ENCODE measurements at regions not wholly inside any gene's neighbourhood (a gene's known extent, or its start where the extent isn't known, plus 50 kb on each side); places are given as distances from the start of the nearest gene placed in this dataset.

DNA sequence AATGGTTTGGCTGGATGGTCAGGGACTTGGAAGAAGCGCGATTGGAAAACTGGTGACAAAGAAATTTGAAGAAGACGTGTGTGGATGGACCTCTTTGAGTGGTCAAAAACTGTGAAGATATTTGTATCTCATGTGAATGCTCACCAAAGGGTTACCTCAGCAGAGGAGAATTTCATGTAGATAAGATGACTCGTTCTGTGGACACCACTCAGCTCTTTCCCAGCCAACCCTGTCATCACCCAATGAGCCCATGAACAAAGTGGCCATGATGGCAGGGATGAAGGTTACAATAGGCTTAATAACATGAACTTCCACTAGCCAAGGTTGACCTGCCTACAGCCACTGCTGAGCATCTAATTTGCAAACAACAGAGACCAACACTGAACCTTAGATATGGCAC lies 248.3 kb downstream of the KCNE4 start:
- ATAC-seq (ENCODE audit: low read depth): no peak
- Histone ChIP-seq H4K5ac (ENCODE audit: low read depth, low read length) (no peak overlapping the region), H3K36me3 (ENCODE audit: control insufficient read depth, insufficient read depth, low read length) (no peaks in the 10 kb centered on the region), H3K18ac (ENCODE audit: low read depth, low read length) (no peak overlapping the region), H2BK20ac (ENCODE audit: low read depth, low read length) (no peak overlapping the region), H3K9me3 (ENCODE audit: control insufficient read depth, insufficient read depth, low read length) (no peaks in the 10 kb centered on the region), H3K27ac (ENCODE audit: insufficient read depth, low read length) (no peak overlapping the region), H3K27me3 (ENCODE audit: control insufficient read depth, insufficient read depth, low read length) (no peaks in the 10 kb centered on the region), H3K23ac (ENCODE audit: low read depth, low read length) (no peak overlapping the region), H2AK5ac (ENCODE audit: low read depth, low read length) (no peak overlapping the region), H3K4me2 (ENCODE audit: low read depth, low read length) (no peak overlapping the region), H2BK15ac (ENCODE audit: low read depth, low read length) (no peak overlapping the region), H4K8ac (ENCODE audit: low read depth in 2 of 2, low read length in 2 of 2) (no peak overlapping the region), H2AK9ac (replicated peaks; ENCODE audit: low read depth, low read length, poor library complexity) (no peak overlapping the region), H4K20me1 (ENCODE audit: insufficient read depth, low read length) (no peaks in the 10 kb centered on the region), H4K91ac (ENCODE audit: insufficient read depth, low read depth, low read length) (no peak overlapping the region), H2AFZ (replicated peaks; ENCODE audit: low read length, poor library complexity) (no peak overlapping the region), H3K14ac (replicated peaks; ENCODE audit: low read depth, low read length) (no peak overlapping the region), H3K9me1 (ENCODE audit: insufficient read depth, low read length) (no peaks in the 10 kb centered on the region), H2BK5ac (ENCODE audit: low read depth, low read length, poor library complexity, severe bottlenecking) (no peak overlapping the region), H3K4ac (ENCODE audit: low read depth, low read length) (no peak overlapping the region), H3K4me1 (ENCODE audit: control insufficient read depth, insufficient read depth, low read length) (no peaks in the 10 kb centered on the region), H3K56ac (ENCODE audit: extremely low read depth, insufficient read depth, low read length) (no peak overlapping the region), H3K4me3 (ENCODE audit: insufficient read depth, low read depth, low read length) (no peak overlapping the region), H3K79me1 (ENCODE audit: low read depth in 1 of 2, low read length in 2 of 2) (no peaks in the 10 kb centered on the region), H2BK120ac (ENCODE audit: low read depth, low read length) (no peak overlapping the region), H3K9ac (ENCODE audit: low read depth, low read length) (no peak overlapping the region)
- no TSS peak for BruUV-seq (replicated peaks)
- TF ChIP-seq MAFK (IDR thresholded peaks at IDR 0.05; ENCODE audit: low read depth, low read length) (no peak), MAZ (IDR thresholded peaks at IDR 0.05; ENCODE audit: borderline replicate concordance, low read depth, low read length) (no peak), MXI1 (IDR thresholded peaks at IDR 0.05; ENCODE audit: borderline replicate concordance, low read depth, low read length) (no peak), RCOR1 (IDR thresholded peaks at IDR 0.05; ENCODE audit: insufficient replicate concordance, low read length) (no peak)
- TF ChIP-seq, protein P1, sequence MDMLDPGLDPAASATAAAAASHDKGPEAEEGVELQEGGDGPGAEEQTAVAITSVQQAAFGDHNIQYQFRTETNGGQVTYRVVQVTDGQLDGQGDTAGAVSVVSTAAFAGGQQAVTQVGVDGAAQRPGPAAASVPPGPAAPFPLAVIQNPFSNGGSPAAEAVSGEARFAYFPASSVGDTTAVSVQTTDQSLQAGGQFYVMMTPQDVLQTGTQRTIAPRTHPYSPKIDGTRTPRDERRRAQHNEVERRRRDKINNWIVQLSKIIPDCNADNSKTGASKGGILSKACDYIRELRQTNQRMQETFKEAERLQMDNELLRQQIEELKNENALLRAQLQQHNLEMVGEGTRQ (IDR thresholded peaks at IDR 0.05; ENCODE audit: low read depth, low read length): no peak
- TF ChIP-seq, protein P2, sequence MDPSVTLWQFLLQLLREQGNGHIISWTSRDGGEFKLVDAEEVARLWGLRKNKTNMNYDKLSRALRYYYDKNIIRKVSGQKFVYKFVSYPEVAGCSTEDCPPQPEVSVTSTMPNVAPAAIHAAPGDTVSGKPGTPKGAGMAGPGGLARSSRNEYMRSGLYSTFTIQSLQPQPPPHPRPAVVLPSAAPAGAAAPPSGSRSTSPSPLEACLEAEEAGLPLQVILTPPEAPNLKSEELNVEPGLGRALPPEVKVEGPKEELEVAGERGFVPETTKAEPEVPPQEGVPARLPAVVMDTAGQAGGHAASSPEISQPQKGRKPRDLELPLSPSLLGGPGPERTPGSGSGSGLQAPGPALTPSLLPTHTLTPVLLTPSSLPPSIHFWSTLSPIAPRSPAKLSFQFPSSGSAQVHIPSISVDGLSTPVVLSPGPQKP (IDR thresholded peaks at IDR 0.05; ENCODE audit: borderline replicate concordance, low read depth, low read length): no peak
- dilution Hi-C loops (cut with HindIII; ENCODE audit: low sequenced_read_pairs, unreplicated experiment): no loop called here
- 100% methylated on average over 2 of the region's 4 CpGs; no CpG with 5 or more reads in 1 of the 2 experiments for WGBS, 2 experiments (ENCODE audit: extremely low coverage in 2 of 2, insufficient read length in 1 of 2)
- ChIA-PET POLR2A (ENCODE audit: unreplicated experiment) (no interaction called here), CTCF (no interaction called here)
- in situ Hi-C loops (cut with MboI; ENCODE audit: low sequenced_read_pairs): loop anchor here (25.0 kb wide), 1 partner anchor 487 kb away; no protein-coding TSS in a partner anchor
- no peak for DNase-seq
- intact Hi-C loops (cut with micrococcal nuclease): no loop called here

Data from IMR-90 (cell line).